Retina (tissue), 1 donor: ENCODE measurements at regions not wholly inside any gene's neighbourhood (a gene's known extent, or its start where the extent isn't known, plus 50 kb on each side); places are given as distances from the start of the nearest gene placed in this dataset.
A peak's percentile ranks its signal among the peaks of the same experiment; 100 is the strongest.

ENCODE experiments used
- DNase-seq: peaks from one replicate; pipeline ENCODE4 v3.0.0-alpha.2; 2016

GRCh38 chr14:101151226-101151926 is 247.9 kb upstream of the RTL1 start:
- DNase-seq: no peak

GRCh38 chr14:101151927-101152305 is 248.4 kb upstream of the RTL1 start:
- no peak for DNase-seq

DNA sequence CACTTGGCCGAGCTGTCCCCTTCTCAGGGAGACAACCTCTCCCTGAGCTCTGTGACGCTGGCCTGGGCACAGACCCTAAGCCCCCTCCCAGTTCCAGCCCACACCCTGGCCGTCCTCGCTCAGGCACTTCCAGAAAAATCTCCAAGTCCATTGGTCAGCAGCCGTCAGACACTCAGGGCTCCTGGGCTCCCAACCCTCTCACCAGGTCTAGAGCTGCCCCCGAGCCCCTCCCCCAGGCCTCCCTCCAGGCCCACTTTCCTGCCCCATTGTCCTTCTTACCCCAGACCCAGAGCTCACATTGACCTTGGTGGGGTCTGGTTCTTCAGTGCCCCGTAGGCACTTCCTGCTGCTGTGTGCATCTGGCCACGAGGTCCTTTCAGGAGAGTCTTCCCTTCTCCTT is 249.3 kb upstream of the RTL1 start:
- no peak for DNase-seq

DNA sequence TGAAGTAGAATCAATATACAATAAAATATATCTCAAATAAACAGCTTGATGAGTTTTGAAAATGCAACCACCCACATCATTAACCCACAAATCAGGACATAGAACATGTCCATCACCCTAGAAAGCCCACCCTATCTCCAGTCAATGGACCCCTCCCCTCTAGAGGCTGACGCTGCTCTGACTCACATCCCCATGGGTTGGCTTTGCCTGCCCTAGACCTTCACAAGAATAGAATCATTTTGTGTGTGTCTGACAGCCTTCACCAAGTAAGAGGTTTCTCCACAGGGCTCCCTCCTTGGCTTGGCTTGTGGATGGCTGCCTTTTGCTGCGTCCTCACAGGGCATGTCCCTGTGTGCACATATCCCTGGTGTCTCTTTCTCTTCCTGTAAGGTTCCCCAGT is 250.2 kb upstream of the RTL1 start:
- no peak for DNase-seq

- DNase-seq: no peak
Measured at GRCh38 chr14:101155575-101155974, 252.1 kb upstream of the RTL1 start.

DNA sequence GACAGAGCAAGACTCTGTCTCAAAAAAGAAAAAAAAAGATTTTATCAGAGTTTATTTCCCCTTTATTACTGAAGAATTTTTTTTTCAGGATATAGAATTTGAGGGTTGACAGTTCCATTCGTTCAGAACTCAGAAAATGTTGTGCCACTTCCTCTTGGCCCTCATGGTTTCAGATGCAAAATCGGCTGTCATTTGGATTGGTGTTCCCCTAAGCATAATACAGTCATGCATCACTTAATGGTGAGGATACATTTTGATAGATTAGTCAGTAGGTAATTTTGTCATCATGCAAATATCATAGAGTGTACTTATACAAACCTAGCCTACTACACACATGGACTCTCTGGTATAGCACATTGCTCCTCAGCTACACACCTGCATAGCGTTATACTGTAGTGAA is 263.9 kb upstream of the RTL1 start:
- DNase-seq: no peak

- no peak for DNase-seq
Measured at GRCh38 chr14:101169267-101169666, 265.7 kb upstream of the RTL1 start.

DNA sequence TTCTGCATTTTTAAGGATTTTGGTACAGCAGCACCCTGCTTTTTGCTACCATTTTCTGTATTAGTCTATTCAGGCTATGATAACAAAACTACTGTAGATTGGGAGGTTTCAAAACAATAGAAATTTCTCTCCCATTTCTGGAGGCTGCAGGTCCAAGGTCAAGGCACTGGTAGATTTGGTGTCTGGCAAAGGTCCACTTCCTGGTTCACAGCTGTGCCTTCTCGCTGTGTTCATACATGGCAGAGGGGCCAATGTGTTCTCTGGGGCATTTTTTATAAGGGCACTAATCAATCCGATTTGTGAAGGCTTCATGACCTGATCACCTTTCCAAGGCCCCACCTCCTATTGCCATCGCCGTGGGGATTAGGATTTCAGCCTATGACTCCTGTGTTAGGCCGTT is 268.1 kb upstream of the RTL1 start:
- DNase-seq: no peak

DNA sequence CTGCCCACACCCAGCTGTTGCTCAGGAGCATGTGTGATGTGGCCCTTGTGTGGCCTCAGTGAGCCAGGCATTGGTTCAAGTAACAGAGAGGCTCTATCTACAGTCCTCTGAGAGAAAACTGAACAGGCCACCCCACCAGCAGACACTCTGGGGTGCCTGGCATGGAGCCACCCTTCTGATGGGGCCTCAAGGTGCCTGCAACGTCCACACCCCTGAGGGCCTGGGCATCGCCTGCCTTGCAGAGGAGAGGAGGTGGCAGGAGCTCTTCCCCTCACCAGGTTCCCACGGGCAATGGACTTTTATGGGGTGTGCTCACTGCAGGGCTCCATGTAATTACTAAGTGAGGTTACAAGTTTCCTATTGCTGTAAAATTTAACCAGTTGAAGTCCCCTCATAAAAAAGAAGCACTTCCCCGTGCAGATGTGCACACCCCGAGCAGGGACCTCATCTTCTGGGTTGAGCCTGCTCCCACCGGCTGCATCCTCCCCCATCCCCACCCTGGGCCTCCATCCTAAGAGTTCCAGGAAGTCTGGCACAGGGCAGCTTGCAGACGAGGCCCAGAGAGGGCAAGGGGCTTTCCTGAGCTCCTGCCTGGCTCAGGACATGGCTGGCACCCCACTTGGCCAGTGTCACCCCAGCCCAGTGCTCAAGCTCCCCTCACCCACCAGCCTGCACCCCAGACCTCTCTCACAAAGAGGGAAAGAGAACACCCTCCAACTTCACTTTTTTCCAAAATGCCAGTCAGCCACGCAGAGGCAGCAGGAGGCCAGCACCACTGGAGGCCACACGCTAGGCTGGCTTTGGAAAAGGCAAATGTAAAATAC is 270.4 kb upstream of the RTL1 start:
- DNase-seq: no peak

DNA sequence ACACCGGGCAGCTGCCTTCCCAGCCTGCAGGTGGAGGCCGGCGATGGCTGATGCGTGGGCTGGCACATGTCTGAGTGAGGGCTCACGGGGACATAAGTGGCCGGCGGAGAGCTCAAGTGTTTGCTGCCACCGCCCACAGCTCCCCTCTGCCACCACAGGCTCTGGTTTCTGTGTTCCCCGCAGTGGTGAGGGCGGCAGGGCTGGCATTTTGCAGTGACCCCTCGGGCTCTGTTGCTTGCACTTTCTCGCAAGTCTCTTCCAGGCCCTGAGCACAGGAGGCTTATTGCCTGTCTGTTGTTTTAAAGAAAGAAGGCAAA is 271.0 kb upstream of the RTL1 start:
- DNase-seq: peak; percentile 20

DNA sequence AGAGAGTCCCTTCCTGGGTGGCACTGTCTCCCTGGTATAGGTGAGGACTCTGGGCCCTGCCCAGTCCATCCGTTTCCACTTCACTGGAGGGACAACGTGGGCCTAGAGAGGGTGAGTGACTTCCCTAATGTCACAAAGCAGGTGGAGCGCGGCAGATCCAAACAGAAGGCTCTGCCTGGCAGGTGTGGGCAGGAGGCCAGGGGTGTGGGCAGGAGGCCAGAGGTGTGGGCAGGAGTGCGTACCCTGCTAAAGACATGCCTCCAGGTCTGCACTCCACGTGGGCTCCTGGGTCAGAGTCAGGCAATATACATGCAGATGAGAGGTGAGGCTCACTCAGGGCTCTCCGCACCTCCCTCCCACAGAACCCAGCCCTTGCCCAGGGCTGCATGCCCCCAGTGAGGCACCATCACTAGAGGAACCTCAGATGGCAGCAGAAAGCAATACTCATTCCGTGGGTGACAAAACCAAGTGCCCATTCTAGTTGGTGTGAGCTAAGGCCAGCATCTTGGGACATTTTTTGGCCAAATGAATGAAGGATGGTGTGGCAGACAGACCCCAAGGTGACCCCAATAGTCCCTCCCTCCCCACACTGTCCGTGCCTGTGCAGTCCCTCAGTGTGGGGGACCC is 271.6 kb upstream of the RTL1 start:
- no peak for DNase-seq

- no peak for DNase-seq
Measured at GRCh38 chr14:101175731-101176534, 272.4 kb upstream of the RTL1 start.

DNA sequence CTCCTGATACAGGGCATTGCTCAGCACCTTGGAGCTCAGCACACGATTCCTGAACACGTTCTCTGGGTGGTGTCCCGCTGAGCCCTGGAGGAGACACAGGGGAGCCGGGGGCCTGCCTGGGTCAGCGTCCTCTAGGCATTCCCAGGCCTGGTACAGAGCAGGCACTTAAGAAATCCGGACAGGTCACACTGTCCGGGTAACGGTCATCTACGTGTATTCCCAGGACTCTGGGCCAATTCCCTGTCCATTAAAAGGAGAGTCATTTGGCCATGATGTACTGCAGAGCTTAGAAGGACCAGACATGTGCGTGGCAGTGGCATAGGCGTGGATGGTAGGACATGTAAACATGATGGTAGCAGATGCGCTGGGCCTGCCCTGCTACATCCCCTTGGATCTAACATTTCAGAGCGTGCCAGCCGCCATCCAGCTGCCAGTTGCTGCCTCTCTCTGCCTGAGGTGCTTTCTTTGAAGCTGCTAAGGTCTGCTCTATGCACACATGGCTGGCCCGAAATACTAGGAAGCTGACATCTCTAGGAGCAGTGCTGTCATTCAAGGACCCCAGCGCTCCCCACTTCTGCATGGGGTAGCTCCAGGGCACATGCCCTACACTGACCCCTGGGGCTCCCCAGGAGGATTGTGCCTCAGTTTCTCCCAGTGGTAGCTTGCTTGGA is 273.1 kb upstream of the RTL1 start:
- DNase-seq: peak; percentile 51

DNA sequence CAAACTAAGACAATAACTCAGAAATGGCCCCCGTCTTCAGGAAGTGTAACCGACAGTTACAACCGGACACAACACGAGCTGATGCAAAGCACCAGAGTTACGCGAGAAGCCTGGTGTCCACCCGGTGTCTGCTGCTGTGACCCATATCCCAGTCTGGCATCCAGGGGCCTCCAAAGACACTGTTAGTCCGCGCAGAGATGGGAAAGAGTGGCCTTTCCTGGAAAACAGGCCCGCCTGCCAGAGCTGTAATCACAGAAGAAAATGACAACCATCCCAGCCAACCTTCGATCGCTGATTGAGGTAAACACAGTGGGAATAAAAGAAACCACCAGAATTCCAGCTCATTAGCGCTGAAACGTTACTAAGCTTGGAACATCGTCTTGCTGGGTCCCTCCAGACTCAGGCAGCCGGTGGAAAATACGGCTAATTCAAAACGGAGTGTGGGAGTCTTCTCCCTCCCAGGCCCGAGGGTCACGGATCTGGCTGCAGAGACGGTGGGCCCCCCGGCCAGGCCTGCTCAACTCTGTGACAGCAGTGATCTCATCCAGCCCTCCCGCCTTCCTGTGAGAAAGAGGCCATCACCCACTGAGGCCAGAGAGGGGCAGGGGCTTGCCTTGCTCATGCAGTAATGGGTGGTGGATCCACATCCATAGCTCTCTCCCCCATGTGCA is 273.9 kb upstream of the RTL1 start:
- peak; percentile 72 for DNase-seq

GRCh38 chr14:101178184-101179072 is 274.9 kb upstream of the RTL1 start:
- no peak for DNase-seq

GRCh38 chr14:101179691-101180211 is 276.2 kb upstream of the RTL1 start:
- DNase-seq: peak; percentile 8

DNA sequence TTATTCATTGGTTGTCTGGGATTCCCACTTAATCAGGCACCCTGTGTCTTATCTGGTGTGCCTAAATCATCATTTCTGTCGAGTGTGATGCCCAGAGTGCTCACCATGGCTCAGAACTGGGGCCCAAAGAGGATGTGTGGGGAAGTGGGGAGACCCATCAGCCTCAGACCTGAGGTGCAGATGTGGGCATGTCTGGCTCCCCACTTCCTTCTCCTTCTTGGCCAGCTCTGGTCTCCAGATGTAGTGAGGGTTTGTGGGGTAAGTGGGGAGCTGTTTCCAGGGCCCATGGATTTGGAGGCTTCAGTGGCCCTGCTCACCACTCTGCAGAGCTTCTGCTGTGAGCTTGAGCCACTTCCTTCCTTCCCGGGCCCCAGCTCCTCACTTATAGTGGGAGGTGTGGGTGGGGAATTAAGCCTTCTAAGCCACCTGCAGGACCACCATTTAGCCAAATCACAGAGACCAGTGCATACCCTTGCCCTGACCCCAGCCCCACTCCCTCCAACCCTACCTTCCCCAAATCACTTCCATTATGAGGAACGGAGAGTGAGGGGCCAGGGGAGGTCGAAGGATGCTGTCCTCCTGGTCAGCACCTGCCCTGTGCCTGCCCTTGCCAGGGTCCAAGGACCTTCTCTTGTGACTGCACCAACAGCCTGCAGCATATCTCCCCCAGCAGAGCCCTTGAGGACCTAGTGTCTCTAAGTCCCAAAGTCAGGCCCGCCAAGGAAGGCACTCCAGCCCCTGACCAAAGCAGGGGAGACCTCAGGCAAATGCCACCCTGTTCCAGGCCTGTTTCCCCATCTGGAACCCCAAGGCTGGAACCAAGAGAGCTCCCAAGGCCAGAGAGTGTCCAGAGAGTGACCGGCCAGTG is 278.2 kb upstream of the RTL1 start:
- no peak for DNase-seq

DNA sequence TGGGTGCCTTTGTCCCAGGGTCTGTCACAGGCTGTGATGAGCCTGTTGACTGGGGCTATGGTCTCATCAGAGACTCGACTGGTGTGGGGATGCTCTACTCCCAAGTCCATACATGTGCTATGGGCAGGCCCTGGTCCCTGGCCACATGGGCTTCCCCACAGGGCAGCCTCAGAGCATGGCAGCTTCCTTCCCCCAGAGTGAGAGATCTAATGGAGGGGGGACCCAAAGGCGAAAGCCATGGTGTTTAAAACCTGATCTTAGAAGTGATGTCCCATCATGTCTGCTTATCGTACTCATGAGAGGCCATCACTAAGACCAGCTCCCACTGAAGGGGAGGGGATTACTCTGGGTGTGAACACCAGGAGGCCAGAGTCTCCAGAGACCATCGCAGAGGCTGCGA is 279.0 kb upstream of the RTL1 start:
- DNase-seq: no peak

- DNase-seq: peak; percentile 89
Measured at GRCh38 chr14:101183376-101184103, 280.0 kb upstream of the RTL1 start.
